HG02943 (cell line): ENCODE measurements at regions not wholly inside any gene's neighbourhood (a gene's known extent, or its start where the extent isn't known, plus 50 kb on each side); places are given as distances from the start of the nearest gene placed in this dataset.
"Not testable (repeated sequence)": the region's sequence is repeated elsewhere in the genome, so short reads cannot be mapped to it uniquely, and the experiment has no call there.

Experiments used
- ATAC-seq: cut with Tn5 transposase; IDR thresholded peaks from one replicate; pipeline ENCODE4 v1.9.1; 2021; ENCODE audit warnings: mild to moderate bottlenecking, low read depth, moderate library complexity; ENCODE audit not compliant: unreplicated experiment

DNA sequence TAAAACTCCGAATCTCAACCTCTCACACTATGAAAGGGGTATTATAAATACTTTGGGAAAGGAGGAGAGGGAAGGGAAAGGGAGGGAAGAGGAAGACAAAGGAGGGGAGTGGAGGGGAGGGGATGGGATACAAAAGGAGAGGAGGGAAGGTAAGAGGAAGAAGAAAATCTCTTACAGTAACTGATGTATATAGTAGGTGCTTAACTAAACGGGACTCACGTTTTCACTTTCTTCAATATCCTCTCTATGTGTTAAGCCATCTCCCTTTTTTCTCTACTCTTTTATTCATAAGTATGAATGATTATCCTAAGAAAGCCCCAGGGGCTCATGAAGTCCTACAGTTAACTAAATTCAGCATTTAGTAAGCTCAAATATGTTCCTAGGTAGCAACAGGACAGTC, 729.6 kb upstream of the NR2F2 start:
- no peak for ATAC-seq

DNA sequence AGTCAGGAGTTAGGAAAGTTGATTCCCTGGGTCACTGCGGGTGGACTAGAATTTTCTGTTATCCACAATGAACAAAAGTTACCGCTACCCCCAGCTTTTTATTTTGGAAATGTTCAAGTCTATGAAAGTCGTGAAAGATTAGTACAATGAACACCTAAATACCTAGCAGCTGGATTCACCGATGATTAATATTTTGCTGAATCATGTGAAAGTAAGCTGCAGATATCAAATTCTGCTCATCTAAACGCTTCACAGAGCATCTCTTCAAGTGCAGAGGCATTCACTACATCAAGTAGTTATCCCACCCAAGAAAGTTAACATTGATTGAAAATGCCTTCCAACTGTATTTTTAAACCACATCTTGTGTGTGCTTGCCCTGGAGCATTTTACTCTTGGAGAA, 729.0 kb upstream of the NR2F2 start:
- ATAC-seq, result no peak

DNA sequence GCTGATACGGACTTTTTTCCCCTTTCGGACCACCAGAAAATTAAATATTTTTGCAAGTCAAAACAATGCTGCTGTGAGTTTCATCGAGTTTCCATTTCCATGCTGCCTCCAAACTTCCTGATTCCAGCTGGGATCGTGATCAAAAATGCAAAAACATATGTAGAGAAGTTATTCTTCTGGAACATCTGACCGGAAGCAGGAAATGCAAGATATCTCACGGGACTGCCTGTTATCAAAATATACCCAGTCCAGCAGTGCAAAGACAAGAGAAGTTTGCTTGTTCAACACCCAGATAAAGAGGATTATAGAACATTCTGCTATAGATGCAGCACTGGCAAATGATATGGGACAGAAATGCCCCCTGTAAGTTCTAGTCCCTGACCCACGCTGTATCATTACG, 726.7 kb upstream of the NR2F2 start:
- no peak for ATAC-seq

GRCh38 chr15:95604634-95605036, 725.9 kb upstream of the NR2F2 start:
- ATAC-seq, result no peak

- ATAC-seq, result no peak
Measured at GRCh38 chr15:95605098-95605497, 725.4 kb upstream of the NR2F2 start.

GRCh38 chr15:95606551-95606950, 723.9 kb upstream of the NR2F2 start:
- ATAC-seq, result no peak

- no peak for ATAC-seq
Measured at GRCh38 chr15:95608371-95608770, 722.1 kb upstream of the NR2F2 start.

DNA sequence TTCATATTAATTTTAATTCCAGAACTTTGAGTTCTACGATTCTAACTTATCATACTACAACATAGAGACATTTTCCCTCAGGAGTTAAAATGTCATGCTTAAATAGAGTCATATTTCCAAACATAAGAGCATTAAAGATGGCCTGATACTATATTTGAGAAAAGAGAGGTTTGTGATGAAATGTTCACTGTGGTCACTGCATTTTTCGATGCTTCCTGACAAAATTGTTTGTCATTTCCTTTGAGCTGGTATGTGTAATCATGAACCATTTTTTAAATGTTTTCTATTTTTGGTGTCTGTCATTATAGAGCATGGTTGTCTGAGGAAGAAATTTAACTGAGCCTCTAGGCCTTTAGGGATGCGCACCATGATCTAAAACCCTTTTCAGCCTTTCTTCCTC, 721.4 kb upstream of the NR2F2 start:
- no peak for ATAC-seq

GRCh38 chr15:95610945-95611344, 719.6 kb upstream of the NR2F2 start:
- no peak for ATAC-seq

GRCh38 chr15:95615436-95615835, 715.1 kb upstream of the NR2F2 start:
- no peak for ATAC-seq

DNA sequence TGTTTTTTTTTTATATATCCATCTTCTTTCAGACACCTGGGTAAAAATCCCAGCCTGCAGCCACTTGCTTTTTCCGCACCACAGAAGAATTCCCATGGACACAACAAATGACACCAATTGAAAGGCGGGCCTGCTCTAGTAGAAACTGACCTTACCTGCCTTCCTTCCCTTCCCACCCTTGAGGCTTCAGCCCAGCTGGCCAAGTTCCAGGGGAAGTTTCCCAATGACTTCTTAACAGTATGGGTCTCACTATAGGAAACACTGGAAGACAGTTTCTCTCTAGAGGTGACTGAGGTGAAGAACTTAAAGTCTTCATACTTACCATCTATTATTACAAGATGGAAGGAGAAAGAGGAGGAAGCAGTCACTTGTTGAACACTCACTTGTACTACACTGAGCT, 714.2 kb upstream of the NR2F2 start:
- no peak for ATAC-seq

DNA sequence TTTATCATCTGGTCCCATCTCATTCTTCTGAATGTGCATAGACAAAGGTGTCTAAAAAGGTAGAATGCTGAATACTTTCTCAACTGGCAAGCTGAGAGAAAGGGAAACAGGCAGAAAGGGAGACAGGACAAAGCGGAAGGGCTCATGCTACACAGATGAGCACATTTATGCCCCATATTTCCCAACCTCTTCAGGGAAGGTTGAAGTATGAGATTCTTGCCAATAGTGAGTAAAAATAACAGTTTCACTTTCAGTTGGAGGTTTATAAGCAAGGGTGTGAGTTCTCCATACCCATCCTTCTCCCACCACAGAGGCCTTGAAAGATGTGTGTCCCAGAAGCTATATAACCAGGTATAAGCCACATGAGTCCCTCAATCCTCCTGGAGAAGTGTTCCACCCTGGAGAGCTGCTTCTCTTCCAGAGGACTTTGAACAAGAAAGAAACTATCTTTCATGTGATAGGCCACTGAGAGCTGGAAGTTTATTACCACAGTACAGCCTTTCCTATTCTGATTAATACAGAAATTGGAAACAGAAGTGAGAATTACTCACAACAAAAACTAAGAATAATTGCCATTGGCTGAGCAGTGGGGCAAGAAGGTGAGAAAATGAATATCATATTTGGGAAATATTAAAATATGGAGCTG, 709.4 kb upstream of the NR2F2 start:
- ATAC-seq, result no peak

GRCh38 chr15:95622843-95623242, 707.7 kb upstream of the NR2F2 start:
- ATAC-seq, result no peak

DNA sequence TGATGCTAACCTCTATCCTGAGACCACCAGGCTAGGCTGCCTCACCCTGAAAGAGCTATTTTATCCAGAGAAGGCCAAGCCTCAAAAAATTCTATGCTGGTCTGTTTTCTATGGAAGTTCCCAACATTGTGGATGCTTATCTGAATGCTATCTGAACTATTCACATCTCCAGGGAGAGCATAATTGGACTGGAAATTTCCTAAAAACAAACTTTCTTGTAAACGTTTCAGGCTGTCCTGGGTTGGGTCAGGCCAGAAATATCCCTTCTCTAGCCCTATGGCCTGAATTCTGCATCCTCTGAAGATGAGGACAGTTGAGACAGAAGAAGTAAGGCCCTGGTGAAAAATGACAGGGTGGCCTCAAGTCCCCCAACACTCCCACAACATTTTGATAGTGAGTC, 706.4 kb upstream of the NR2F2 start:
- ATAC-seq, result no peak

GRCh38 chr15:95624616-95625361, 705.7 kb upstream of the NR2F2 start:
- ATAC-seq, result no peak

DNA sequence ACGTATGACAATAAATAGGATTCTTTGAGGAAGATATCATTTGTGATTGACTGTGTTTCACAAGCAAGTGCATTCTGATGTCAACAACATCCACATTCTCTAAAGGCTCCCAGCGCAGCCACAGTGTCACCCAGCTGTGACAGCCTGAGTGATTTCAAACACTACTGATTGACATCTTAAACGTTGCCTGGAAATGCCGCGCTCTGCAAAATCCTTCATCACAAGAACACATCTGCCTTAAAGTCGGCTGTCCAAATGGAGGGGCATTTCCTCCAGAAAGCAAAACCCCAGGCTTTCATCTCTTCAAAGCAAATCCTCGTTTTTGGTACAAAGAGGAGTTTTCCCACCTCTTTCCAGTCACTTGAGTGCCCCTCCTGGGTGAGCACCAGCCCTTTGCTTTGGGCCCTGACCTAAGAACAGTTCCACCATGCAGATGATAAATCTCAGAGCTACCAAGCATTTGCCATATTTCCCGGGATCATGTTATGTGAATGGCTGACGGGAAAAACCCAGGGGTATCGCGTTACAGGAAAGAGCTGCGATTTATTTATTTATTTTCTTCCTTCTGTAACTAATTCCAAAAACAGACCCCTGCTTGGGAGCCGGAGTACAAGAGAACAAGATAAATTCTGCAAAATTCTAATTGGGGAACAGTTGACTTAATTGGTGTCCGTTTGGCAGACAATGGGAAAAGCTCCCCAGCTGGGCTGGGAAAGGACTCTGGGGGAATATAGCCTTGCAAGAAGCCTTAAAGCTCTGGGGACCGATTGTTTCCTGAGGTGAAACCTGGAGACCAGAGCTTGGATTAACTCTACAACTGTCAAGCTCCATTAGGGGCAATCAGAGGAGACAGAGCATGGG, 703.8 kb upstream of the NR2F2 start:
- ATAC-seq, result no peak

- no peak for ATAC-seq
Measured at GRCh38 chr15:95629503-95630168, 700.9 kb upstream of the NR2F2 start.

DNA sequence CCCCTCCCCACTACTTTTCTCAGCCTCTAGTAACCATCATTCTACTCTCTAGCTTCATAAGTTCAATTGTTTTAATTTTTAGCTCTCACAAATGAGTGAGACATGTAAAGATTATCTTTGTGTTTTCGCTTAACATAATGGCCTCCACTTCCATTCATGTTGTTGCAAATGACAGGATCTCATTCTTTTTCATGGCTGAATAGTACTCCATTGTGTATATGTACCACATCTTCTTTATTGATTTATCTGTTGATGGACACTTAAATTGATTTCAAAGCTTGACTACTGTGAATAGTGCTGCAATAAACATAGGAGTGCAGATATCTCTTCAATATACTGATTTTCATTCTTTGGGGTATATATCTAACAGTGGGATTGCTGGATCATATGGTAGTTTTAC, 699.8 kb upstream of the NR2F2 start:
- ATAC-seq, result no peak

GRCh38 chr15:95635666-95636065, 694.8 kb upstream of the NR2F2 start:
- no peak for ATAC-seq

- ATAC-seq, result no peak
Measured at GRCh38 chr15:95636107-95636506, 694.4 kb upstream of the NR2F2 start.

- not testable (repeated sequence) for ATAC-seq
Measured at GRCh38 chr15:95637234-95637633, 693.3 kb upstream of the NR2F2 start.
